PC-9 (cell line): ENCODE measurements at regions not wholly inside any gene's neighbourhood (a gene's known extent, or its start where the extent isn't known, plus 50 kb on each side); places are given as distances from the start of the nearest gene placed in this dataset.

Experiments used
- BruUV-seq: library from RNA; stranded (reverse); fragments of 400-500 nt; replicated peaks from 2 replicates; lab custom pipeline; 2021; lab: Mats Ljungman, UMichigan
- CTCF ChIA-PET: fragments of 300-600 bp; sonication (Branson Sonifier 250); formaldehyde crosslinking; loops from one replicate; lab custom pipeline; 2022; ENCODE audit warnings: antibody characterized with exemption; lab: Charles Lee
- POLR2A ChIA-PET: fragments of 300-600 bp; sonication (Branson Sonifier 250); formaldehyde crosslinking; loops from one replicate; lab custom pipeline; 2022; ENCODE audit warnings: antibody characterized with exemption; ENCODE audit not compliant: unreplicated experiment; lab: Charles Lee
- DNase-seq, 2 experiments: peaks; one replicate each; pipeline versions ENCODE4 v3.0.0 to v3.0.0-alpha.2; 2015 to 2022; ENCODE audit warnings: mixed read lengths in 1 of 2
- H2AFZ ChIP-seq: fragments of 200-600 bp; sonication (generic); 2 replicates; pipeline ENCODE4 v1.8.1; 2017; ENCODE audit warnings: antibody characterized with exemption
- H3F3A ChIP-seq: fragments of 200-600 bp; sonication (generic); 2 replicates; pipeline ENCODE4 v1.8.1; 2017; ENCODE audit warnings: antibody characterized with exemption, mild to moderate bottlenecking, low read depth; ENCODE audit not compliant: insufficient read depth
- H3K27ac ChIP-seq: fragments of 200-600 bp; sonication (generic); 2 replicates; pipeline ENCODE4 v1.6.1; 2016; ENCODE audit warnings: mixed run types
- H3K27me3 ChIP-seq: fragments of 200-600 bp; sonication (generic); 2 replicates; pipeline ENCODE4 v1.6.1; 2016; ENCODE audit warnings: low read depth, mixed run types; ENCODE audit not compliant: insufficient read depth
- H3K36me3 ChIP-seq: fragments of 200-600 bp; sonication (generic); 2 replicates; pipeline ENCODE4 v1.6.1; 2016; ENCODE audit warnings: low read depth, mixed run types
- H3K4me1 ChIP-seq: fragments of 200-600 bp; sonication (generic); replicated peaks from 2 replicates; pipeline ENCODE4 v1.6.1; 2016; ENCODE audit warnings: mixed run types; ENCODE audit not compliant: insufficient read depth
- H3K4me2 ChIP-seq: fragments of 200-600 bp; sonication (generic); 2 replicates; pipeline ENCODE4 v1.6.1; 2017; ENCODE audit warnings: mixed run types
- H3K4me3 ChIP-seq: fragments of 200-600 bp; sonication (generic); 2 replicates; pipeline ENCODE4 v1.6.1; 2016; ENCODE audit warnings: mixed run types
- H3K79me2 ChIP-seq: fragments of 200-600 bp; sonication (generic); 2 replicates; pipeline ENCODE4 v1.6.1; 2017; ENCODE audit warnings: low read depth, mixed run types
- H3K9me2 ChIP-seq: fragments of 200-600 bp; sonication (generic); 2 replicates; pipeline ENCODE4 v1.8.1; 2017; ENCODE audit warnings: mild to moderate bottlenecking; ENCODE audit not compliant: insufficient read depth
- H3K9me3 ChIP-seq: fragments of 200-600 bp; sonication (generic); 2 replicates; pipeline ENCODE4 v1.8.1; 2016; ENCODE audit warnings: low read depth; ENCODE audit not compliant: insufficient read depth
- H4K20me1 ChIP-seq: fragments of 200-600 bp; sonication (generic); 2 replicates; pipeline ENCODE4 v1.8.1; 2017; ENCODE audit not compliant: insufficient read depth
- CTCF ChIP-seq: fragments of 200-600 bp; sonication (generic); conservative IDR thresholded peaks from 2 replicates; pipeline ENCODE4 v1.6.1; 2017; ENCODE audit warnings: mixed run types, antibody characterized with exemption, mild to moderate bottlenecking, moderate library complexity
- EZH2 ChIP-seq: fragments of 200-600 bp; sonication (generic); IDR thresholded peaks from 2 replicates; pipeline ENCODE4 v1.8.0; 2017; ENCODE audit warnings: antibody characterized with exemption, low read depth
- intact Hi-C: fragments of 100-400 bp; cut with micrococcal nuclease; formaldehyde crosslinking; loops from one replicate; pipeline ENCODE4 v1.10.0; 2022; ENCODE audit not compliant: unreplicated experiment

DNA sequence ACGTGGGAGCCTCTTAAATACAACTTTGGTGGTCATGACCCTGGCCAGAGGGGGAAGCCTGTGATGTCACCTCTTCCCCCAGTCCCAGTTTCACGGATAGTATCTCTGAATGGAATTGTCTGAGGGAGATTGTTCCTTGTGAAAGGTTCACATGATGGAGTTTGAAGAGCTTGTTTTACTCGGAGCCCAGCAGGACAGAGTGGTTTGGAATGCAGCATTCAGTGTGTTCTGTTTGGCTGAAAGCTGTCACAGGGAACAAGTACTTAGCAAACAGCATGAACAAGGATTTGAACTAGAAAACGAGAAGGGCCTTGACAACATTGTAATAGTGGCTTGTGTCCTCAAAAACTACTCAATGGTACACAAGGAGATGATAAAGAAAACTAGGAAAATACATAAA, 133.9 kb upstream of the CXorf66 start:
- Histone ChIP-seq H3K27ac (no peak overlapping the region), H4K20me1 (no peaks in the 10 kb centered on the region), H3K4me1 (no peaks in the 10 kb centered on the region), H3K27me3 (peaks cover 13% of the 10 kb centered on the region), H3K4me3 (no peak overlapping the region), H3K36me3 (no peaks in the 10 kb centered on the region), H2AFZ (no peak overlapping the region), H3K9me2 (no peaks in the 10 kb centered on the region), H3K4me2 (no peak overlapping the region), H3K79me2 (no peaks in the 10 kb centered on the region), H3F3A (no peaks in the 10 kb centered on the region), H3K9me3 (no peaks in the 10 kb centered on the region)
- intact Hi-C loops: no loop called here
- ChIA-PET CTCF (no interaction called here), POLR2A (no interaction called here)
- DNase-seq: no peak
- TF ChIP-seq EZH2 (no peak), CTCF (no peak)
- no TSS peak for BruUV-seq

DNA sequence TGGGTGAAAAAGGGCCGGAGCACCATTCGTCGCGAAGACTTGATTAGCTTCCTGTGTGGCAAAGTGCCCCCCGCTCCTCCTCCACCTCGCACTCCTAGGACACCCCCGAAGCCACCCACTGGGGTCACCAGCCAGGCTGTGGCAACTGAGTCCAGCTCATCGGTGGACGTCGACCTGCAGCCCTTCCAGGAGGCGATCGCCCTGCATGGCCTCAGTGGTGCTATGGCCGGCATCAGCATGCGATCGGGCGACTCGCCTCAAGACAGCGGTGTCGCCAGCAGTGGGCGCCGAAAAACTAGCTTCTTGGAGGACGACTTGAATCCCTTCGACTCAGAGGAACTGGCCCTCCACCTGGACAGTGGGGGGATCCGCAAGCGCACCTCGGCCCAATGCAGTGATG, 126.8 kb upstream of the CXorf66 start:
- no peak for DNase-seq
- intact Hi-C loops: no loop called here
- CTCF ChIA-PET: no interaction called here
- Histone ChIP-seq H3K9me3 (no peaks in the 10 kb centered on the region), H3K27me3 (peaks cover 4% of the 10 kb centered on the region; the same call in 1 of the 2 replicates), H3K27ac (no peak overlapping the region), H3K9me2 (no peaks in the 10 kb centered on the region), H3F3A (no peaks in the 10 kb centered on the region), H4K20me1 (no peaks in the 10 kb centered on the region), H3K4me2 (no peak overlapping the region), H3K4me3 (no peak overlapping the region), H3K36me3 (no peaks in the 10 kb centered on the region), H3K4me1 (no peaks in the 10 kb centered on the region), H3K79me2 (no peaks in the 10 kb centered on the region), H2AFZ (no peak overlapping the region)
- POLR2A ChIA-PET: no interaction called here
- BruUV-seq: no TSS peak
- TF ChIP-seq CTCF: no peak
- no peak for TF ChIP-seq EZH2

DNA sequence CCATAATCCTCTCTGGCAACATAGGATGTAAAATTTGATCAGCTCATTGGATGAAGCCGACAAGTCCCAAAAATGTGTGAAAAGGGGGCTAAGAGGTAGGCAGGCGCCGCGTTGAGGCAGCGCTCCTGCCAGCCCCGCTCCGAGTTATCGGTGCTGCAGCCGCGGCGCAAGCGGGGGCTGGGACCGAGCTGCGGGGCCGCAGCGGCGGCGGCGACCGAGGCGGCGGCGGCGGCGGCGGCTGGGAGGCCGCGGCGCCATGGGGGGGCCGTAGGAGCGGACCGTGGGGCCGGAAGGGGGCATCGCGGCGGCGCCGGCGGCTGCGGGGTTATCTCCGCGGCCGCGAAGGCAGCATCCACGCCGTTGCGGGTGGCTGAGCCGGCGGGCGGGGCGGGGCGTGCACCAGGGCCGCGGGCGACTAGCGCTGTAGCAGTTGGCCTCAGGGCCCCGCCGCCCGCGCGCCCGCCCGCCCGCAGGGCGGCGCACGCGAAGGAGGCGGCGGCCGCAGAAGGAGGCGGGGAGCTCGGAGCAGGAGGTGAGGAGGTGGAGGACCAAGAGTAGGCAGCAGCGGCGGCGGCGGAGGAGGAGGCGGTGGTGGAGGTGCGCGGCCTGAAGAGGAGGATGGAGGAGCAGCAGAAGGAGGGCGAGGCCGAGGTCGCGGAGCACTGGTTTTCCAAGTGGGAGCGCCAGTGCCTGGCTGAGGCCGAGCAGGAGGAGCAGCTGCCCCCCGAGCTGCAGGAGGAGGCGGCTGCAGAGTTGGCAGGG, 126.0 kb upstream of the CXorf66 start:
- no peak overlapping the region for H2AFZ ChIP-seq
- ChIA-PET CTCF (no interaction called here), POLR2A (no interaction called here)
- BruUV-seq: no TSS peak
- H3K27me3 ChIP-seq: peaks cover 4% of the 10 kb centered on the region; the same call in 1 of the 2 replicates
- H3K4me2 ChIP-seq: no peak overlapping the region
- H3K27ac ChIP-seq: no peak overlapping the region
- intact Hi-C loops: no loop called here
- H3K9me3 ChIP-seq: no peaks in the 10 kb centered on the region
- no peaks in the 10 kb centered on the region for H3F3A ChIP-seq
- no peaks in the 10 kb centered on the region for H3K9me2 ChIP-seq
- no peaks in the 10 kb centered on the region for H3K4me1 ChIP-seq
- H3K4me3 ChIP-seq: no peak overlapping the region
- TF ChIP-seq CTCF (no peak), EZH2 (no peak)
- no peaks in the 10 kb centered on the region for H3K36me3 ChIP-seq
- DNase-seq: no peak
- no peaks in the 10 kb centered on the region for H3K79me2 ChIP-seq
- H4K20me1 ChIP-seq: no peaks in the 10 kb centered on the region
